Psoas muscle (tissue), 7 donors: ENCODE measurements at regions not wholly inside any gene's neighbourhood (a gene's known extent, or its start where the extent isn't known, plus 50 kb on each side); places are given as distances from the start of the nearest gene placed in this dataset.

Experiments used
- ATAC-seq, 4 donors: fragments of 200-7000 bp; cut with Tn5 transposase; one replicate each; pipeline ENCODE4 v1.9.1; 2020; ENCODE audit warnings: moderate library complexity in 3 of 4, mild to moderate bottlenecking in 2 of 4
- DNase-seq, 2 donors: peaks; one replicate each; pipeline ENCODE4 v3.0.0-alpha.2; 2020
- H3K27ac ChIP-seq: fragments of 200-600 bp; one replicate; pipeline ENCODE4 v1.8.0; 2022
- H3K27me3 ChIP-seq, 3 donors: fragments of 200-600 bp in 1 of 3; one replicate each; pipeline versions ENCODE4 v1.6.1 to v1.8.0; 2013 to 2022; ENCODE audit warnings: low read length in 2 of 3, mild to moderate bottlenecking in 2 of 3, moderate library complexity in 1 of 3; ENCODE audit not compliant: insufficient read depth in 3 of 3
- H3K36me3 ChIP-seq, 2 donors: fragments of 200-600 bp in 1 of 2; one replicate each; pipeline versions ENCODE4 v1.6.1 to v1.8.0; 2013 to 2022; ENCODE audit warnings: low read depth in 1 of 2, mild to moderate bottlenecking in 1 of 2, moderate library complexity in 1 of 2; ENCODE audit not compliant: insufficient read depth in 1 of 2
- H3K4me1 ChIP-seq: fragments of 200-600 bp; one replicate; pipeline ENCODE4 v1.8.0; 2022
- H3K4me3 ChIP-seq: fragments of 200-600 bp; one replicate; pipeline ENCODE4 v1.8.0; 2022; ENCODE audit warnings: mild to moderate bottlenecking
- H3K9me3 ChIP-seq: fragments of 200-600 bp; one replicate; pipeline ENCODE4 v1.8.0; 2022
- WGBS, 3 donors: extraction: QIAGEN DNeasy Blood & Tissue Kit; methylation state at CpG; one replicate each; pipeline versions ENCODE4 v1.1.6 to v1.1.7; 2013; 5-methylcytosine and 5-hydroxymethylcytosine counted together
- intact Hi-C, 2 donors: fragments of 100-400 bp; cut with DNase I; formaldehyde crosslinking; loops; one replicate each; pipeline versions ENCODE4 v1.11.0 to v1.14.2; 2022
- TF ChIP-seq, protein P1 (sequence below): fragments of 200-600 bp; IDR thresholded peaks from one replicate; pipeline ENCODE4 v1.8.0; 2022; ENCODE audit warnings: antibody characterized with exemption
- donor health status: healthy with polysubstance abuse.
- donor health status: DM: no; HTN: no; CAD: no; lungs with moderate emphysema.
- donor health status: Bipolar disorder and iron deficiency.
- donor health status: healthy.
- donor health status: DM: yes; HTN: yes; CAD: no.
- donor health status: DM: no; HTN: no; CAD: no.
- donor health status: DM: yes; HTN: yes; CAD: no.

DNA sequence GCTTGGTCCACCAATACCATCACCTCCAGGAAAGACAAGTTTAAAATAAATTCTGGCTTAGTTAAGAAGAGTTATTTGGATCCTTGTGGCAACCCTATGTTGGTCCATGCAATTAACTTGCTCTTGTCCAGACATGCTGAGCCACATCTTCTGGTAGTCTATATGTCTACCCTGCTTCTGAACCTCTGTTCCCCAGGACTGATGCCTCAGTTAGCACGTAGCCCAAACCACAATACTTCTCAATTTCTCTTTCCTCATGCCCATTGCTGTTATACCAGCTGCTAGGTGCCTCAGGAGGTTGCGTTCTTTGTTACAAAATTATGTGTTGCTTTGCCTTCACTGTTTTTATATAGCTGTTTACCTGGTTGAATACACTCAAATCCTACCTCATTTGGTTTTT is 116.4 kb upstream of the KCNQ5 start:
- intact Hi-C loops: no loop called here
- Histone ChIP-seq H3K27ac (no peak overlapping the region), H3K4me3 (no peak overlapping the region), H3K36me3 (no peaks in the 10 kb centered on the region), H3K9me3 (no peaks in the 10 kb centered on the region), H3K4me1 (no peaks in the 10 kb centered on the region), H3K27me3 (peaks cover 0 to 2% (median 2%) of the 10 kb centered on the region in 3 donors)
- TF ChIP-seq, protein P1, sequence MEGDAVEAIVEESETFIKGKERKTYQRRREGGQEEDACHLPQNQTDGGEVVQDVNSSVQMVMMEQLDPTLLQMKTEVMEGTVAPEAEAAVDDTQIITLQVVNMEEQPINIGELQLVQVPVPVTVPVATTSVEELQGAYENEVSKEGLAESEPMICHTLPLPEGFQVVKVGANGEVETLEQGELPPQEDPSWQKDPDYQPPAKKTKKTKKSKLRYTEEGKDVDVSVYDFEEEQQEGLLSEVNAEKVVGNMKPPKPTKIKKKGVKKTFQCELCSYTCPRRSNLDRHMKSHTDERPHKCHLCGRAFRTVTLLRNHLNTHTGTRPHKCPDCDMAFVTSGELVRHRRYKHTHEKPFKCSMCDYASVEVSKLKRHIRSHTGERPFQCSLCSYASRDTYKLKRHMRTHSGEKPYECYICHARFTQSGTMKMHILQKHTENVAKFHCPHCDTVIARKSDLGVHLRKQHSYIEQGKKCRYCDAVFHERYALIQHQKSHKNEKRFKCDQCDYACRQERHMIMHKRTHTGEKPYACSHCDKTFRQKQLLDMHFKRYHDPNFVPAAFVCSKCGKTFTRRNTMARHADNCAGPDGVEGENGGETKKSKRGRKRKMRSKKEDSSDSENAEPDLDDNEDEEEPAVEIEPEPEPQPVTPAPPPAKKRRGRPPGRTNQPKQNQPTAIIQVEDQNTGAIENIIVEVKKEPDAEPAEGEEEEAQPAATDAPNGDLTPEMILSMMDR: no peak
- DNase-seq (no peak), ATAC-seq (no peak)
- WGBS, 3 donors: 22 to 73% (median 27%) methylated on average over 2 of the region's 2 CpGs

DNA sequence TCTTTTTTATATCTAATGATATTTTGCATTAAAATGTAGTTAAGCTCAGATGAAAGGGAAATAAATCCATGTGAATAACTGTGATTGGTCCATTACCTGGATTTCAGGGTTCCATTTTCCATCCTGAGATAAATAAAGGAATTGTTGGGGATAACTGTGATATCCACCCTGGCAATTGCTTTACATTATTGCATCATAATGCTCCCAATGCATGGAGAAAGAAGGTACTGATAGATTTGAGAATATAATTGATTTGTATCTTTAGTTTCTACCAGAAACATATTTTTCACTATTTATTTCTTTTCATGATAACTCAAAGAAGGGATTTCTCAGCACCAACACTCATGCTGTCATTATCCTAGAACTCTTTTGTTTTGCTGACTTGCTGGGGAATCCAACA is 102.0 kb upstream of the KCNQ5 start:
- Histone ChIP-seq H3K27me3 (peaks cover 0 to 2% (median 0%) of the 10 kb centered on the region in 3 donors), H3K36me3 (no peaks in the 10 kb centered on the region), H3K4me1 (no peaks in the 10 kb centered on the region), H3K9me3 (no peaks in the 10 kb centered on the region), H3K4me3 (no peak overlapping the region), H3K27ac (no peak overlapping the region)
- TF ChIP-seq, protein P1: no peak
- intact Hi-C loops: no loop called here
- ATAC-seq (no peak), DNase-seq (no peak)

DNA sequence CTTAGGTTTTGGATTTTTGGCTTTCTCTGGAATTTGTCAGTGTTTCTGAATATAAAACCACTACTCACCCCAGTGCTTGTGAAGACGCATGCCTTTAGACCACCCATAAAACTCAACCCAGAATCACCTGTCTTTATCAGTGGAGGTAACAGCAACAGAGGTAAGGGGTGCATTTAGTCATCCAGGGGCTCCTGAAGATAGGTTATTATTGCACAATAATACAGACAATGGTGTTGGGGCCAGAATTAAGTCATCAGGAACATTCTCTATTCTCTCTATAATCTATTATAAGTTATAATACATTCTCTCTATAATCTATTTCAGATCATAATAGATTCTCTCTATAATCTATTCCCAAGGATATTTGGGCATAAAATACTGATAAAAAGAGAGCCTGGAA is 100.2 kb upstream of the KCNQ5 start:
- DNase-seq (no peak), ATAC-seq (no peak)
- Histone ChIP-seq H3K27ac (no peak overlapping the region), H3K4me1 (no peaks in the 10 kb centered on the region), H3K4me3 (no peak overlapping the region), H3K27me3 (peaks cover 0 to 4% (median 0%) of the 10 kb centered on the region in 3 donors), H3K36me3 (no peaks in the 10 kb centered on the region), H3K9me3 (no peaks in the 10 kb centered on the region)
- TF ChIP-seq, protein P1: no peak
- intact Hi-C loops: no loop called here
- 73 to 86% (median 84%) methylated on average over 1 of the region's 1 CpG for WGBS, 3 donors

DNA sequence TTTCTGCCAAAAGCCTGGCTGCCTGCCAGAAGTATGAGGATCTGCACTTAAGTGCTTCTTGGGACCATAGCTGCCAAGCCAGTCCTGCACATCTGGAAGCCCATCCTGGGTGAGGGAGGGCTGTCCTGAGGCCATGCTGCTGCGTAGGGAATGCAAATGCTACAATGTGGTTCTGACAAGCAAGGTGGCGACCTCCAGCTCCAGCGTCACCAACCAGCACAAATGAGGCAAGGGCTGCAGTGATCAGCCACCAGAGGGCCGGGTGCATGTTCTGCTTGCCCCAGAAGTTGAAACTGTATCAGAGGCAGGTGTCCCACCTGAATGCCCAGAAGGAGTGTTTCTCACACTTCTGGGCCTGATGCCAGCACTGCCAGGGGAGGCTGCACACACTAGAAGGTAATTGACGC is 99.1 kb upstream of the KCNQ5 start:
- no peak for DNase-seq
- TF ChIP-seq, protein P1: no peak
- Histone ChIP-seq H3K27me3 (peaks cover 0 to 4% (median 0%) of the 10 kb centered on the region in 3 donors), H3K4me3 (no peak overlapping the region), H3K36me3 (no peaks in the 10 kb centered on the region), H3K27ac (no peak overlapping the region), H3K9me3 (no peaks in the 10 kb centered on the region), H3K4me1 (no peaks in the 10 kb centered on the region)
- no peak for ATAC-seq
- WGBS, 3 donors: 61 to 70% (median 66%) methylated on average over 5 of the region's 5 CpGs
- intact Hi-C loops: no loop called here

DNA sequence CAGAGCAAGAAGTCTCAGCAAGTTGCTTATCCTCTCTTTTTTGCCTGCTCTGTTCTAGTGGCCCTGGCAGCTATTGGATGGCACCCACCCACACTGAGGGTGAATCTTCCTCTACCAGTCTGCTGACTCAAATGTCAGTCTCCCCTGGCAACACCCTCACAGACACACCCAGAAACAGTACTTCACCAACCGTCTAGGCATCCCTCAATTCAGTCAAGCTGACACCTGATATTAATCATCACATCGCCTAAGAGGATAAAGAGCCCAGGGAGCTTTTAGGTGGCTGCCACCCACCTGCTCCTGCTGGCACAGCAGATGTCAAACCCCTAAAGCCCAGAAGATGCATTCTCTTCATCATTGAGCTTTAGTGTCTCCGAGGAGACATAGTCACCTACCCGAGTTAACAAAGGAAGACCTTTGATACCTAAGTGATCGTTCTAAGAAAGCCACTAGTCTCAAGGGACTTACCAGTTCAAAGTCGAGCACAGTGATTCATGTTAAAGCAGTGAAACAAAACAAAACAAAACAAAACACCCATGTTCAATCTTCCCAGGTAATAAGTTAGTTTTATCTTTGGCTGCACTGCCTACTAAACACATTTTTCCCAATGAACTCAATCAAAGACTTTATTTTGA is 97.7 kb upstream of the KCNQ5 start:
- Histone ChIP-seq H3K4me1 (no peaks in the 10 kb centered on the region), H3K36me3 (no peaks in the 10 kb centered on the region), H3K27me3 (peaks cover 0 to 4% (median 0%) of the 10 kb centered on the region in 3 donors), H3K27ac (no peak overlapping the region), H3K9me3 (no peaks in the 10 kb centered on the region), H3K4me3 (no peak overlapping the region)
- WGBS, 3 donors: 58 to 66% (median 58%) methylated on average over 6 of the region's 6 CpGs
- DNase-seq (no peak), ATAC-seq (no peak)
- intact Hi-C loops: no loop called here
- TF ChIP-seq, protein P1: no peak
